Cardiac muscle cell (in vitro differentiated cells and primary cell): ENCODE measurements at regions not wholly inside any gene's neighbourhood (a gene's known extent, or its start where the extent isn't known, plus 50 kb on each side); places are given as distances from the start of the nearest gene placed in this dataset.

Experiments
- DNase-seq, 2 donors: peaks; one replicate each; pipeline versions ENCODE4 v3.0.0 to v3.0.0-alpha.2; 2010 to 2017; ENCODE audit warnings: low read depth in 1 of 2, low spot score in 1 of 2
- H3K27ac ChIP-seq: fragments of 200-600 bp; sonication (generic); 2 replicates; pipeline ENCODE4 v1.5.1; 2016
- H3K27me3 ChIP-seq: fragments of 200-600 bp; sonication (generic); 2 replicates; pipeline ENCODE4 v1.6.0; 2016; ENCODE audit warnings: control low read depth
- H3K36me3 ChIP-seq: fragments of 200-600 bp; sonication (generic); 2 replicates; pipeline ENCODE4 v1.5.1; 2016; ENCODE audit warnings: control low read depth
- H3K4me1 ChIP-seq: fragments of 200-600 bp; sonication (generic); 2 replicates; pipeline ENCODE4 v1.8.1; 2017; ENCODE audit warnings: low read depth, mild to moderate bottlenecking, mixed run types
- H3K4me3 ChIP-seq: fragments of 200-600 bp; sonication (generic); 2 replicates; pipeline ENCODE4 v1.5.1; 2016; ENCODE audit warnings: mild to moderate bottlenecking
- H3K9me3 ChIP-seq: fragments of 200-600 bp; sonication (generic); 2 replicates; pipeline ENCODE4 v1.5.1; 2017; ENCODE audit warnings: low read depth, mild to moderate bottlenecking, control low read depth
- TF ChIP-seq, protein P1 (sequence below): IDR thresholded peaks from 2 replicates; pipeline ENCODE4 v1.5.1; 2012; ENCODE audit warnings: low read depth, mild to moderate bottlenecking, low read length

DNA sequence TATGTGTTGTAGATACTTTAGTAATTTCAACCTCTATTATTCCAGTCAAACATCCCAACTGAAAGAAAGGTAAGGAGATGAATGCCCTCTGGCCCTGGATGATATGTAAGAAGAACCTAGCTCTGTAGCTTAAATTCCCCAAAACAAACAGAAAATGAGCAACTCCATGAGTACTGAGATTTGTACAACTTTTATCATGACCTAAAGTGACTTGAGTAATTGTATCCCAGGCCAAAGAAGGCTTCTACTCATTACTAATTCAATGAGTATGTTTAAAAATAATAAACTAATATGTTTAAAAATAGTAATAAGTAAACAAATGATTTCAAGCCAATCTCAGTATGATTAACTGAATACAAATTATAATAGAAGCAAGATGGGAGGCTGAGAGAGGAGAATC is 414.0 kb upstream of the ACTBL2 start:
- TF ChIP-seq, protein P1, sequence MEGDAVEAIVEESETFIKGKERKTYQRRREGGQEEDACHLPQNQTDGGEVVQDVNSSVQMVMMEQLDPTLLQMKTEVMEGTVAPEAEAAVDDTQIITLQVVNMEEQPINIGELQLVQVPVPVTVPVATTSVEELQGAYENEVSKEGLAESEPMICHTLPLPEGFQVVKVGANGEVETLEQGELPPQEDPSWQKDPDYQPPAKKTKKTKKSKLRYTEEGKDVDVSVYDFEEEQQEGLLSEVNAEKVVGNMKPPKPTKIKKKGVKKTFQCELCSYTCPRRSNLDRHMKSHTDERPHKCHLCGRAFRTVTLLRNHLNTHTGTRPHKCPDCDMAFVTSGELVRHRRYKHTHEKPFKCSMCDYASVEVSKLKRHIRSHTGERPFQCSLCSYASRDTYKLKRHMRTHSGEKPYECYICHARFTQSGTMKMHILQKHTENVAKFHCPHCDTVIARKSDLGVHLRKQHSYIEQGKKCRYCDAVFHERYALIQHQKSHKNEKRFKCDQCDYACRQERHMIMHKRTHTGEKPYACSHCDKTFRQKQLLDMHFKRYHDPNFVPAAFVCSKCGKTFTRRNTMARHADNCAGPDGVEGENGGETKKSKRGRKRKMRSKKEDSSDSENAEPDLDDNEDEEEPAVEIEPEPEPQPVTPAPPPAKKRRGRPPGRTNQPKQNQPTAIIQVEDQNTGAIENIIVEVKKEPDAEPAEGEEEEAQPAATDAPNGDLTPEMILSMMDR, result no peak
- Histone ChIP-seq H3K9me3 (no peaks in the 10 kb centered on the region), H3K4me1 (no peaks in the 10 kb centered on the region), H3K4me3 (no peak overlapping the region), H3K27ac (no peak overlapping the region), H3K36me3 (no peaks in the 10 kb centered on the region), H3K27me3 (no peaks in the 10 kb centered on the region)
- no peak for DNase-seq

DNA sequence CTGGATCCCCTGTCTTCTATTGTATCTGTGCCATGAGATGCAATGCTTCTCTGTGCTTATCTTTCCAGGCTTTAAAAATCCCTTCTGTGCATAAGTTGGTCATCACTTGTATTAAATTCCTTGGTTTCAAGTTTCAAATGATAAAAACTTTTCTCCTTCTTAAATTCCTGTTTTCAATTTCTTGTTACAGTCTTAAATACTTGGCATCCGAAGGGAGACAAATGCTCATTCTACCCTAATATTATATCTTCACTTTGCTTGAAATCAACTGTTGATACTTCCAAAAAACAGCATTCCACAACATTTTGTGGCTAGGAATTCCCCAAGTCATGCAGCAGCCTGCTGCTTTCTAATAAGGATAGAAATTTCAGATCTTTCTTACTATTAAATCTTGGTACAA is 413.2 kb upstream of the ACTBL2 start:
- no peaks in the 10 kb centered on the region for H3K36me3 ChIP-seq
- peak in 1 of 2 donors; percentile 44 for DNase-seq
- no peaks in the 10 kb centered on the region for H3K4me1 ChIP-seq
- TF ChIP-seq, protein P1, result no peak
- H3K27ac ChIP-seq, result no peak overlapping the region
- no peak overlapping the region for H3K4me3 ChIP-seq
- H3K27me3 ChIP-seq, result no peaks in the 10 kb centered on the region
- H3K9me3 ChIP-seq, result no peaks in the 10 kb centered on the region

DNA sequence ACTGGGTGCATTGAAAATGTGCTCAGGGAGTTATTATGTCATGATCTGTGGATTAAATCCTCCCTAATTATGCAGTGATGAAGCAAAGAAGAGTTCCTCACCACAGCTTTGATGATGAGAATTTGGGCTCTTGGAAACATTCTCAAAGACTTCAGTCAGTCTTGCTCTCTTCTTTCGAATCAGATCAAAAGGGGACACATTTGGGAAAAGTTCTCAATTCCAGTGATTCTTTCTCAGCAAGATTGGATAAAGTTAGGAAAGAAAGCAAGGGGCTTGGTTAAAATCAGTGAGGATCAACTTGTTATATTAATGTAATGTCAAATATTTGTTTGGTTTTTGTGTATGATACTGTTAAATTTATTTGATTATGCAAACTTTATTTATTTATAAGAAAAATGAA is 411.3 kb upstream of the ACTBL2 start:
- TF ChIP-seq, protein P1, result no peak
- no peaks in the 10 kb centered on the region for H3K4me1 ChIP-seq
- no peaks in the 10 kb centered on the region for H3K27me3 ChIP-seq
- no peak overlapping the region for H3K4me3 ChIP-seq
- H3K36me3 ChIP-seq, result no peaks in the 10 kb centered on the region
- no peak overlapping the region for H3K27ac ChIP-seq
- H3K9me3 ChIP-seq, result no peaks in the 10 kb centered on the region
- no peak for DNase-seq

DNA sequence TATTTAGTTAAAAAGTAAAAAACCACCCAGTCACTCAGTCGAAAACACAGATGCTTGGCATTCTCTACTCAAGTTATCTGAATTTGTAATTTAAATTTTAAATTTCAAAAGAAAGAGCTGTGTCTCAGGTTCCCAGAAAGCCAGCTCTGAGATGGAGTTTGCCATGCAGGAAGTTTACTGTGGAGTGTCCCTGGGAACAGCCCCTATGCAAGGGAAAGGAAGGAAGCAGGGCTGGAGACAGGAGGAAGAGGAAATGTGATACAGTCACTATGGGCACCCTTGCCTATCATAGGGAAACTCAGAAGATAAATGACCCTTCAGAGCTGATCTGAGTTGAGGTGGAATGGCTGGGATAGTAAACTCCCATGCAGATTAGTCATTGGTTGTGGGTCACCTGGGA is 408.8 kb upstream of the ACTBL2 start:
- H3K4me1 ChIP-seq, result no peaks in the 10 kb centered on the region
- no peak for DNase-seq
- no peaks in the 10 kb centered on the region for H3K27me3 ChIP-seq
- no peak overlapping the region for H3K4me3 ChIP-seq
- no peaks in the 10 kb centered on the region for H3K9me3 ChIP-seq
- no peaks in the 10 kb centered on the region for H3K36me3 ChIP-seq
- no peak overlapping the region for H3K27ac ChIP-seq
- TF ChIP-seq, protein P1, result no peak

DNA sequence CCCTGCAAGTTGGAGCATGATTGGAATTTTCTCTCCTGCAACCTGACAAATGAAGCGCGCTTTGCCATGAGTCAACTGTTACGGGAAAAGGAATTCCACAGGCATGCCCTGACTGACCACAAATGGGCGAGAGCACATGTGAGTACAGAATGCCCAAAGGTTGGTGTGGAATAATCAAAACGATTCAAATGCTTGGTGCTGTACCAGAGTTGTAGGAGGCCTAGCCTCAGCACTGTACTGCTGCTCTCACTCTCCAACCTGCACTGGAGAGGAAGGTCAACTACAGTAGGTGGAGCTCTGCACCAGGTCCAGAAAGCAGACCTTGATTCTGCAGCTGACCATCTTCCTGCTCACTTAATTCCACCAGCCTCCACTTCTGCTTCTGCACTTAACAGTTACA is 406.9 kb upstream of the ACTBL2 start:
- TF ChIP-seq, protein P1, result peak; percentile 34
- Histone ChIP-seq H3K9me3 (no peaks in the 10 kb centered on the region), H3K4me1 (no peaks in the 10 kb centered on the region), H3K27me3 (no peaks in the 10 kb centered on the region), H3K36me3 (no peaks in the 10 kb centered on the region), H3K27ac (no peak overlapping the region), H3K4me3 (no peak overlapping the region)
- DNase-seq, result peak; percentile 20 to 75
